GM12872 (cell line): ENCODE measurements at regions not wholly inside any gene's neighbourhood (a gene's known extent, or its start where the extent isn't known, plus 50 kb on each side); places are given as distances from the start of the nearest gene placed in this dataset.

Source experiments
- CTCF ChIP-seq: IDR thresholded peaks from 3 replicates; pipeline ENCODE4 v1.5.1; 2011; ENCODE audit warnings: low read depth, mild to moderate bottlenecking, low read length, moderate library complexity; ENCODE audit not compliant: insufficient read depth

GRCh38 chr3:194851254-194851653 lies 165.6 kb downstream of the FAM43A start:
- no peak for TF ChIP-seq CTCF

- TF ChIP-seq CTCF, result no peak
Observed at GRCh38 chr3:194851941-194852340, 166.3 kb downstream of the FAM43A start.

GRCh38 chr3:194852345-194852744 lies 166.7 kb downstream of the FAM43A start:
- no peak for TF ChIP-seq CTCF

GRCh38 chr3:194852831-194853508 lies 167.3 kb downstream of the FAM43A start:
- TF ChIP-seq CTCF, result no peak

- TF ChIP-seq CTCF, result no peak
Observed at GRCh38 chr3:194854206-194854605, 168.5 kb downstream of the FAM43A start.

- TF ChIP-seq CTCF, result no peak
Observed at GRCh38 chr3:194854659-194855390, 169.1 kb downstream of the FAM43A start.

GRCh38 chr3:194856296-194856695 lies 170.6 kb downstream of the FAM43A start:
- TF ChIP-seq CTCF, result no peak
